OCI-LY3 (cell line): ENCODE measurements at regions not wholly inside any gene's neighbourhood (a gene's known extent, or its start where the extent isn't known, plus 50 kb on each side); places are given as distances from the start of the nearest gene placed in this dataset.

Experiments
- CTCF ChIP-seq: fragments of 200-600, 300-600 bp; sonication (generic); IDR thresholded peaks from 2 replicates; pipeline ENCODE4 v1.5.1; 2014; ENCODE audit warnings: antibody characterized with exemption, low read length, low read depth
- EZH2phosphoT487 ChIP-seq: fragments of 200-600 bp; shearing (Covaris generic); IDR thresholded peaks from 2 replicates; pipeline ENCODE4 v1.6.1; 2018; ENCODE audit warnings: antibody characterized with exemption, mixed run types, low read depth

GRCh38 chr10:81405399-81405798, 469.6 kb upstream of the NRG3 start:
- TF ChIP-seq CTCF: no peak
- no peak for TF ChIP-seq EZH2phosphoT487
